ENCODE measurements at regions not wholly inside any gene's neighbourhood (a gene's known extent, or its start where the extent isn't known, plus 50 kb on each side); places are given as distances from the start of the nearest gene placed in this dataset.
A peak's percentile ranks its signal among the peaks of the same experiment; 100 is the strongest.
"Not testable (repeated sequence)": the region's sequence is repeated elsewhere in the genome, so short reads cannot be mapped to it uniquely, and the experiment has no call there.

DNA sequence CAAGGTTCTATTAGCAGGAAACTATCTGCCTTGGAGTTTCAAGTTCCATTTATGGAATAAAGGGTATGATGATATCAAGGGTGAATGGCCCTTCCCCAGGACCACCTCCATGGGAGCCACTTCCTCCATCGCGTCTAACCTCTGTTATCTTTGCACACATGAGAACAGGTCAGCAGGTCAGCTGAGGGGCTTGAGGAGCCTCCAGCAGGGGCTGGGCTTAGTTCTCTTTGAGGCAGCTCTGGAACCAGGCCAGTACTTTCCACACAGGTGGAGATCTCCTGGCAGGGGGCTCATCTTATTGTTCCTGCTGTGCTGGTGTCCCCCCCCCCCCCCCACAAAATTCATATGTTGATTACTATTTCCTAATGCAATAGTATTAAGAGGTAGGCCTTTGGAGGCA lies 472.2 kb upstream of the ZMIZ1 start:
- no peak for DNase-seq (ENCODE audit: low read depth)

GRCh38 chr10:78597796-78598555 lies 470.8 kb upstream of the ZMIZ1 start:
- no peak for DNase-seq (ENCODE audit: low read depth)

DNA sequence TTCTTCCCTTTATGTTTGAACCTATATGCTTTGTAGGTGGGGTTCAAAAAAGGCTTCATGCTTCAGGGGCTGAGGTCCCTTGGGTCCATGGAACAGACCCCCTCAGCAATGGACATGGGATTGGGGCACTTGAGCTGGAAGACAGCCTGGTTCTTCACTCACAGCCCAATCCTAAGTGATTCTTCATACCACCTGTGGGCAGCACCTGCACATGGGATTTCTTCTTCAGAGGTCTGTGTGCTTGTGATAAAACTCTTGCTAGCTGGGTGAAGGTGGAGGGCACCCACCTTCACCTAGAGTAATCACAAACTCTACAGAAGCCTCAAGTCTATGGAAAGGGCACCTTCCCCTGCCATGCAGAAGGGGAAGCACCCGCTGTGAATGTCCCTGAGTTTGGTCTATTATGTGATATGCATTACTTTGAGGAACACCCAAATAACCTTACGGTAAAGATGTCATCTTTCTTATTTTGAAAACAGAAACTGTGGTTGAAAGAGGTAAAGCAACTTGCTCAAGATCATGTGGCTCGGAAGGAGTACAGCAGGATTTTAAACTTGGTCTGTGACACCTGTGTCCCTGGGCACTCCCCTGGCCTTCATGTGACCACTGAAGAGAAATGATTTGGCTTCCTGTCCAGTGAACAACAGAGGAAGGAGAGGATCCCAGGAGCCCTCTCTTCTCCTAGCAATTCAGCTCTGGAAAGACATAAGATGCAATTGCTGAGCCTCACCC lies 469.5 kb upstream of the ZMIZ1 start:
- no peak for DNase-seq (ENCODE audit: low read depth)

- no peak for DNase-seq (ENCODE audit: low read depth)
These were observed 468.6 kb upstream of the ZMIZ1 start for GRCh38 chr10:78600121-78600665.

DNA sequence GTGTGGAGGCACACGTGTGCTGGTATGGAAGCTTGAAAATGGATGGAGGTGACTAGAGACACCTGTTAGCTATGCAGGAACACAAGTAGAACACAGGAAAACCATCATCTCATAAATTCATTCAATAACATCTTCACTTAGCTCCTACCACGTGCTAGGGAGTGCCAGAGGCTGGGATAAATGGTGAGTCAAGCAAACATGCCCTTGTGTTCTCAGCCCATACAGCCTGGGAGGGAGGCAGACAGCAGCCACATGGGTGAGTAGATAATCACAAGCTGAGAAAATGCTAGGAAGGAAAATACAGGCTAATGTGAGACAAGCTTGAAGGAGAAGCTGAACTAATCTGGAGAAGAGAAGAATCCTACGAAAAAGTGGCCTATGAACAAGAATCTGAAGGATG lies 468.0 kb upstream of the ZMIZ1 start:
- DNase-seq (ENCODE audit: low read depth), result no peak

GRCh38 chr10:78602201-78602932 lies 466.4 kb upstream of the ZMIZ1 start:
- peak; percentile 34 for DNase-seq (ENCODE audit: low read depth)

- DNase-seq (ENCODE audit: low read depth), result no peak
These were observed 464.5 kb upstream of the ZMIZ1 start for GRCh38 chr10:78604286-78604685.

- DNase-seq (ENCODE audit: low read depth), result no peak
These were observed 464.0 kb upstream of the ZMIZ1 start for GRCh38 chr10:78604721-78605120.

GRCh38 chr10:78605800-78606350 lies 462.9 kb upstream of the ZMIZ1 start:
- DNase-seq (ENCODE audit: low read depth), result no peak

DNA sequence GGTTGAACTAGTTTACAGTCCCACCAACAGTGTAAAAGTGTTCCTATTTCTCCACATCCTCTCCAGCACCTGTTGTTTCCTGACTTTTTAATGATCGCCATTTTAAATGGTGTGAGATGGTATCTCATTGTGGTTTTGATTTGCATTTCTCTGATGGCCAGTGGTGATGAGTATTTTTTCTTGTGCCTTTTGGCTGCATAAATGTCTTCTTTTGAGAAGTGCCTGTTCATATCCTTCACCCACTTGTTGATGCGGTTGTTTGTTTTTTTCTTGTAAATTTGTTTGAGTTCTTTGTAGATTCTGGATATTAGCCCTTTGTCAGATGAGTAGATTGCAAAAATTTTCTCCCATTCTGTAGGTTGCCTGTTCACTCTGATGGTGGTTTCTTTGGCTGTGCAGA lies 462.0 kb upstream of the ZMIZ1 start:
- DNase-seq (ENCODE audit: low read depth), result not testable (repeated sequence)

GRCh38 chr10:78609976-78610375 lies 458.8 kb upstream of the ZMIZ1 start:
- DNase-seq (ENCODE audit: low read depth), result no peak

GRCh38 chr10:78613132-78613531 lies 455.6 kb upstream of the ZMIZ1 start:
- no peak for DNase-seq (ENCODE audit: low read depth)

- DNase-seq (ENCODE audit: low read depth), result no peak
These were observed 454.5 kb upstream of the ZMIZ1 start for GRCh38 chr10:78614267-78614666.

GRCh38 chr10:78614744-78615143 lies 454.0 kb upstream of the ZMIZ1 start:
- no peak for DNase-seq (ENCODE audit: low read depth)

- DNase-seq (ENCODE audit: low read depth), result no peak
These were observed 452.6 kb upstream of the ZMIZ1 start for GRCh38 chr10:78616125-78616695.

DNA sequence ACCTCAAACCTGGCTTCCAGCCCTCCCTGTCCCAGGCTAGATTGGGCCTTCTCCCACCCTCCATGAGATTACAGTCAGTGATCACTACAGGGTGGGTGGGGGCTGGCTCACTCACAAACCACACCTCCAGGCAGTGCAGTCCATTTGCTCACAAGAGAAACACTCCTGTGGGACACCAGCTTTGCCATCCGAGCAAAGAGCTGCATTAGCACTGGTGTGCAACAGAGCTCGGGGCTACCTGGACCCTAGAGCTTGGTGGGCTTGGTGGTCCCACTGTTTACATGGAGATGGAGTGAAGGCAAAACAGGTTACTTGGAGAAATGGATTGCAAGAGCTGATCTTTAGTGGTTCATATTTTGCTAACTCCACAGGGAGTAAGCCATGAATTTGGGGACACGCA lies 451.7 kb upstream of the ZMIZ1 start:
- DNase-seq (ENCODE audit: low read depth), result no peak

GRCh38 chr10:78617631-78618030 lies 451.1 kb upstream of the ZMIZ1 start:
- DNase-seq (ENCODE audit: low read depth), result no peak

GRCh38 chr10:78618050-78618449 lies 450.7 kb upstream of the ZMIZ1 start:
- no peak for DNase-seq (ENCODE audit: low read depth)

DNA sequence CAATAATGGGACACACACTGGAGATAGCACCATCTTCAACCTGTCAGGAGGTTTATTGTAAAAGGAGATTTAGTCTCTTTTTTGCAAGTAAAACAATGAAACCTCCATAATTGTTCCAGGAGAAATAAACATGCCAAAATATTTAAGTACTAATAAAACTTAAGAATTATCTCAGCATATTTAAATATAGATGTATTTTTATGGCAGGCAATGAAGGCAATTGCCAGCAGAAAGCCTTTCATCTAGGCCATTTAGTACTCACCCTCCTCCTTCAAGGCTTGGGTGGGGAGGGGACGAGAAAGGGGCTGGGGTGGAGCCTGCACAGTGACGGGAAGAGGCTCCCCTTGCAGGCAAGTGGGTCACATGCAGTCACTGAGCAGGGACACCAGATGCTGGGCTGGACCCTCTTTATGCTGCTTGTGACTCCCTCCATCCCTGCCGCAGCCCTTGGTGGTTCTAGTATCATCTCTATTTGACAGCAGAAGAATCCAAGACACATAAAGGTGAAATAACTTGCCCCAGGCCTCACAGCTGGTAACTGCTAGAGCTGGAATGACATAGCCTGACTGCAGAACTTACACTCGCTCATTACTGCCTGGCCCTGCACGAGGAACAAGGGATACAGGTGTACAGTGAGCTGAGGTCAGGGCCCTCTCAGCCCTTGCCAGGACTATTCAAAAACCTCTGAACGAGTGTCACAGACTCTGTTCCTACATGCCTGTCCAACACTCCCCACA lies 449.5 kb upstream of the ZMIZ1 start:
- DNase-seq (ENCODE audit: low read depth), result no peak

DNA sequence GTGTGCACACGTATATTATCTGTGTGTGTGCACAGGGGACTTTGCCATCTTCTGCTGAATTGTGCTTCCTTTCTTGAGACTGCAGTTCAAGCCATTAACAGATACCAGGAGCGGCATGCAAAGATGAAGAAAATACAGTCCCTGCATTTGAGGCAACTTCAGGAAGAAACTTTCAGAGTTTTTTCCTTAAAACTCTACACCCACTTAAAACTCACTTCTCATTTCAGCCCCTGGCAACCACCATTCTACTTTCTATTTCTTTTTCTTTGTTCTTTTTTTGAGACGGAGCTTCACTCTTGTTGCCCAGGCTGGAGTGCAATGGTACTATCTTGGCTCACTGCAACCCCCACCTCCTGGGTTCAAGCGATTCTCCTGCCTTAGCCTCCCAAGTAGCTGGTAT lies 448.9 kb upstream of the ZMIZ1 start:
- DNase-seq (ENCODE audit: low read depth), result no peak

Measured in activated T-cell treated with anti-CD3 and anti-CD28 coated beads for 48 hours (primary cell).